Fibroblast of skin of left biceps (primary cell): ENCODE measurements at regions not wholly inside any gene's neighbourhood (a gene's known extent, or its start where the extent isn't known, plus 50 kb on each side); places are given as distances from the start of the nearest gene placed in this dataset.

Experiments
- DNase-seq, 2 experiments: peaks; one replicate each; pipeline ENCODE4 v3.0.0-alpha.2; 2013; ENCODE audit warnings: low read depth in 2 of 2

GRCh38 chr4:155521382-155521781 is 144.6 kb upstream of the MAP9 start:
- DNase-seq: no peak

- DNase-seq: no peak
Measured at GRCh38 chr4:155515444-155516075, 138.8 kb upstream of the MAP9 start.

GRCh38 chr4:155514628-155515027 is 137.9 kb upstream of the MAP9 start:
- DNase-seq: no peak

- no peak for DNase-seq
Measured at GRCh38 chr4:155512817-155513216, 136.1 kb upstream of the MAP9 start.

GRCh38 chr4:155512046-155512445 is 135.3 kb upstream of the MAP9 start:
- DNase-seq: no peak

- DNase-seq: no peak
Measured at GRCh38 chr4:155510771-155511170, 134.0 kb upstream of the MAP9 start.

GRCh38 chr4:155509555-155509954 is 132.8 kb upstream of the MAP9 start:
- no peak for DNase-seq

GRCh38 chr4:155506745-155507144 is 130.0 kb upstream of the MAP9 start:
- DNase-seq: no peak

GRCh38 chr4:155505321-155505720 is 128.6 kb upstream of the MAP9 start:
- no peak for DNase-seq

- DNase-seq: no peak
Measured at GRCh38 chr4:155497306-155497705, 120.5 kb upstream of the MAP9 start.

GRCh38 chr4:155496294-155496626 is 119.5 kb upstream of the MAP9 start:
- no peak for DNase-seq

GRCh38 chr4:155495572-155496293 is 119.0 kb upstream of the MAP9 start:
- no peak for DNase-seq

- DNase-seq: no peak
Measured at GRCh38 chr4:155494037-155494718, 117.4 kb upstream of the MAP9 start.

- no peak for DNase-seq
Measured at GRCh38 chr4:155491336-155492120, 114.8 kb upstream of the MAP9 start.

GRCh38 chr4:155489271-155489670 is 112.5 kb upstream of the MAP9 start:
- no peak for DNase-seq

GRCh38 chr4:155488691-155489090 is 111.9 kb upstream of the MAP9 start:
- no peak for DNase-seq

GRCh38 chr4:155487210-155487609 is 110.4 kb upstream of the MAP9 start:
- no peak for DNase-seq

GRCh38 chr4:155481150-155481549 is 104.4 kb upstream of the MAP9 start:
- no peak for DNase-seq

- no peak for DNase-seq
Measured at GRCh38 chr4:155479835-155480234, 103.1 kb upstream of the MAP9 start.

GRCh38 chr4:155478336-155478835 is 101.6 kb upstream of the MAP9 start:
- DNase-seq: no peak

GRCh38 chr4:155474758-155475157 is 98.0 kb upstream of the MAP9 start:
- no peak for DNase-seq

- no peak for DNase-seq
Measured at GRCh38 chr4:155473420-155474095, 96.8 kb upstream of the MAP9 start.
